Ascending aorta (tissue), 2 donors: ENCODE measurements at regions not wholly inside any gene's neighbourhood (a gene's known extent, or its start where the extent isn't known, plus 50 kb on each side); places are given as distances from the start of the nearest gene placed in this dataset.

Source experiments
- DNase-seq, 2 donors: peaks; one replicate each; pipeline ENCODE4 v3.0.0-alpha.2; 2019; ENCODE audit warnings: low spot score in 2 of 2
- H3K27ac ChIP-seq, 2 donors: fragments of 200-600 bp; sonication (generic); one replicate each; pipeline ENCODE4 v1.5.1; 2016 to 2017; ENCODE audit warnings: mild to moderate bottlenecking in 1 of 2
- H3K27me3 ChIP-seq: fragments of 200-600 bp; sonication (generic); one replicate; pipeline ENCODE4 v1.5.1; 2017
- H3K36me3 ChIP-seq, 2 donors: fragments of 200-600 bp; sonication (generic); one replicate each; pipeline ENCODE4 v1.5.1; 2016
- H3K4me1 ChIP-seq, 2 donors: fragments of 200-600 bp; sonication (generic); one replicate each; pipeline ENCODE4 v1.5.1; 2016 to 2017; ENCODE audit warnings: mild to moderate bottlenecking in 1 of 2
- H3K4me3 ChIP-seq, 2 donors: fragments of 200-600 bp; sonication (generic); one replicate each; pipeline ENCODE4 v1.5.1; 2016 to 2017; ENCODE audit warnings: mild to moderate bottlenecking in 1 of 2
- H3K9me3 ChIP-seq, 2 donors: fragments of 200-600 bp; sonication (generic); one replicate each; pipeline ENCODE4 v1.5.1; 2016
- intact Hi-C: fragments of 100-400 bp; cut with DNase I; formaldehyde crosslinking; loops from one replicate; pipeline ENCODE4 v1.15.1; 2023
- TF ChIP-seq, protein P1 (sequence below), 3 experiments: fragments of 200-600 bp in 2 of 3; fragments of 450-650 bp in 1 of 3; sonication (generic) in 2 of 3; IDR thresholded peaks; one replicate each; pipeline ENCODE4 v1.5.1; 2016 to 2019; ENCODE audit warnings: antibody characterized with exemption in 3 of 3, mild to moderate bottlenecking in 1 of 3, moderate library complexity in 1 of 3

DNA sequence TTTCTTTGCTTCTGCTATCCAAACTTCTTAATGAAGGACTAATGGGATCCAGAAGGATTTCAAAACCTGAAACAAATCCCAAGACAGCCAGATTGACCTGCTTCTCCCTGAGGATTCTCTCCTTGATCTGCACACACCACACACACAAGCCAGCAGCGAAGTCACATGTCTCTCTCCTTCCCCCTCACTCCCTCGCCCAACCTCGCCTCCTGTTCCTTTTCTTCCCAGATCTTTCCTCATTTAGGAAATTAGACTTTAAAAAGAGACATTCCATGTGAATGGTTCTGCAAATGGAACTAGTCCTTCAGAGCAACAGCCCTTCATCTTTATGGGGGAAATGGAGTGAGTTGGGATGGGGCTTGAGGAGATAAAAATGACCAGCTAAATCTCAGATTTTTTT, 639.1 kb upstream of the SETBP1 start:
- no peaks in the 10 kb centered on the region for H3K4me1 ChIP-seq
- no peak for DNase-seq
- no peak overlapping the region for H3K4me3 ChIP-seq
- TF ChIP-seq, protein P1, sequence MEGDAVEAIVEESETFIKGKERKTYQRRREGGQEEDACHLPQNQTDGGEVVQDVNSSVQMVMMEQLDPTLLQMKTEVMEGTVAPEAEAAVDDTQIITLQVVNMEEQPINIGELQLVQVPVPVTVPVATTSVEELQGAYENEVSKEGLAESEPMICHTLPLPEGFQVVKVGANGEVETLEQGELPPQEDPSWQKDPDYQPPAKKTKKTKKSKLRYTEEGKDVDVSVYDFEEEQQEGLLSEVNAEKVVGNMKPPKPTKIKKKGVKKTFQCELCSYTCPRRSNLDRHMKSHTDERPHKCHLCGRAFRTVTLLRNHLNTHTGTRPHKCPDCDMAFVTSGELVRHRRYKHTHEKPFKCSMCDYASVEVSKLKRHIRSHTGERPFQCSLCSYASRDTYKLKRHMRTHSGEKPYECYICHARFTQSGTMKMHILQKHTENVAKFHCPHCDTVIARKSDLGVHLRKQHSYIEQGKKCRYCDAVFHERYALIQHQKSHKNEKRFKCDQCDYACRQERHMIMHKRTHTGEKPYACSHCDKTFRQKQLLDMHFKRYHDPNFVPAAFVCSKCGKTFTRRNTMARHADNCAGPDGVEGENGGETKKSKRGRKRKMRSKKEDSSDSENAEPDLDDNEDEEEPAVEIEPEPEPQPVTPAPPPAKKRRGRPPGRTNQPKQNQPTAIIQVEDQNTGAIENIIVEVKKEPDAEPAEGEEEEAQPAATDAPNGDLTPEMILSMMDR (IDR thresholded peaks at IDR 0.05), result no peak
- H3K27me3 ChIP-seq, result no peaks in the 10 kb centered on the region
- H3K9me3 ChIP-seq, result no peaks in the 10 kb centered on the region
- no peaks in the 10 kb centered on the region for H3K36me3 ChIP-seq
- H3K27ac ChIP-seq, result no peak overlapping the region
- intact Hi-C loops, result no loop called here

DNA sequence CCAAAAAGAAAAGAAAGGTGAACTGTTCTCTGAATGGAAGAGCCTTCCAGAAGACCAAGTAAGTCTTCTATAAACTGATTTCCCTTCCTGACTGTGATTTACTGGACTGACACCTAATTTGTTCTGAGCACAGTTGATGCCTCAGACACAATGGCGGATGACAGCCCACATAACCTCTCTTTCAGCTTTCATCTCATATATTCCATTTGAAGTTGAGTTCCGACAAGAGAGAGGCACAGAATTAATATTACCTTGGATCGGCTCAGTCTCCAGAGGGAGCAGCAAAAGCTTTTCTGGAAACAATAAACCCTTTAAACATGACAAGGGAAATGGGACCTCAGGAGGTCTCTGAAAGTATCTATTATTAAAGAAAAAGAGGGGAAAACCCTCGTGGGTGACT, 638.7 kb upstream of the SETBP1 start:
- Histone ChIP-seq H3K9me3 (no peaks in the 10 kb centered on the region), H3K4me3 (no peak overlapping the region), H3K27ac (no peak overlapping the region), H3K27me3 (no peaks in the 10 kb centered on the region), H3K36me3 (no peaks in the 10 kb centered on the region), H3K4me1 (no peaks in the 10 kb centered on the region)
- no peak for DNase-seq
- intact Hi-C loops, result no loop called here
- TF ChIP-seq, protein P1 (IDR thresholded peaks at IDR 0.05), result no peak

DNA sequence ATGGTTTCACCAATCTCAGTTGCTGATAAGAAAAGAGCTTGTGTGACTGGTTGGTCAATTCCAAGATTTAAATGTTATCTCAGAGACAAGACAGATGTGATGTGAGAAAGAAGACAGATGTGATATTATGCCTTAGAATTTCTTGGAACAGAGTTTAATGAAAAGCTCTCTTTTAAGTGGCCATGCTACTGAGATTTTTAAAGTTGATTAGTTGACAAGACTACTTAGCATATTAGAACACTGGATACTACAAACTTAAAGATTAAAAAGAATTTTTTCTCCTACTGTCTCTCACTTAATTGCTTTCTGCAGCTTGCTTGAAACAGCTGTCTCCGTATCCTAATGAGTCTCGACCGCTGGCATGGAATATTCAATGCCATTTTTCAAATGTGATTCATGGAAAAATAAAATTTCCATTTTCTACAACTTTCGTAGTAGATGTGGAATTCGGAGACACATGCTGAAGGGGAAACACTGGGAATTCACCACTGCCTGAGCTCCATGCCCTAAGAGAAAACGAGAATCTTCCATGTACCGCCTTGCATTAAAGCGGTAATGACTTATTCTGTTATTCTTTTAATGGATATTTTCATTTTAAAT, 634.2 kb upstream of the SETBP1 start:
- Histone ChIP-seq H3K27me3 (no peaks in the 10 kb centered on the region), H3K4me1 (no peaks in the 10 kb centered on the region), H3K27ac (no peak overlapping the region), H3K4me3 (no peak overlapping the region), H3K9me3 (no peaks in the 10 kb centered on the region), H3K36me3 (no peaks in the 10 kb centered on the region)
- TF ChIP-seq, protein P1 (IDR thresholded peaks at IDR 0.05), result no peak
- no peak for DNase-seq
- intact Hi-C loops, result no loop called here

DNA sequence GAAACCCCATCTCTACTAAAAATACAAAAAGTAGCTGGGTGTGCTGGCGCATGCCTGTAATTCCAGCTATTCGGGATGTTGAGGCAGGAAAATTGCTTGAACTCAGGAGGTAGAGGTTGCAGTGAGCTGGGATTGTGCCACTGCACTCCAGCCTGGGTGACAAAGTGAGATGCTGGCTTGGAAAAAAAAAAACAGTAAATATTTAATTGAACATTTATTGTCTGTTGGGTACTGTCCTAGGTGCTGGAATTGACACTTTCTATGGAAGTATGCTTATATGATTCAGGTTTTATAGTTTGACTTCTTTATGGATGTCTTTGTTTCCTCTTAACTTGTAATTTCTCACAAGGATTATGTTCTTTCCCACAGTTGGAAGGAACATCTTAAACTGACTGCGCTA, 633.1 kb upstream of the SETBP1 start:
- intact Hi-C loops, result no loop called here
- Histone ChIP-seq H3K4me1 (no peaks in the 10 kb centered on the region), H3K27me3 (no peaks in the 10 kb centered on the region), H3K4me3 (no peak overlapping the region), H3K36me3 (no peaks in the 10 kb centered on the region), H3K9me3 (no peaks in the 10 kb centered on the region), H3K27ac (no peak overlapping the region)
- TF ChIP-seq, protein P1 (IDR thresholded peaks at IDR 0.05), result no peak
- no peak for DNase-seq

DNA sequence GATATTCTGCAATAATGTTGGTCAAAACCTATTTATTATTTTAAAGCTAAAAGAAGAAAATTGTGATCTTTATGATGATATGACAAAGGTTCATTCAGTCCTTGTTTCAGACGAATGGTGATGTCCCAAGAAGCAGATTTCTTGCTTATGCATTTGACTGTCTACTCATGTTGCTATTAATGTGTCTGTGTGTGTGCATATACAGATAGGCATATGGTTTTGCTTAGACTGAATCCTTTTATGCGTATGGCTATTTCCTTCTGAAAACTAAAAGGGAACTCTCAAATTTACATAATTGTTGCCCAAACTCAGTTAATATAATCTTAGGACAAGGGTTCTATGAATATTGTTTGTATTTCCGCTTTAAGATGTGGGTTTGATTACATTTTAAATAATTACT, 632.3 kb upstream of the SETBP1 start:
- Histone ChIP-seq H3K27me3 (no peaks in the 10 kb centered on the region), H3K9me3 (no peaks in the 10 kb centered on the region), H3K4me1 (no peaks in the 10 kb centered on the region), H3K4me3 (no peak overlapping the region), H3K27ac (no peak overlapping the region), H3K36me3 (no peaks in the 10 kb centered on the region)
- DNase-seq, result no peak
- intact Hi-C loops, result no loop called here
- TF ChIP-seq, protein P1 (IDR thresholded peaks at IDR 0.05), result no peak

DNA sequence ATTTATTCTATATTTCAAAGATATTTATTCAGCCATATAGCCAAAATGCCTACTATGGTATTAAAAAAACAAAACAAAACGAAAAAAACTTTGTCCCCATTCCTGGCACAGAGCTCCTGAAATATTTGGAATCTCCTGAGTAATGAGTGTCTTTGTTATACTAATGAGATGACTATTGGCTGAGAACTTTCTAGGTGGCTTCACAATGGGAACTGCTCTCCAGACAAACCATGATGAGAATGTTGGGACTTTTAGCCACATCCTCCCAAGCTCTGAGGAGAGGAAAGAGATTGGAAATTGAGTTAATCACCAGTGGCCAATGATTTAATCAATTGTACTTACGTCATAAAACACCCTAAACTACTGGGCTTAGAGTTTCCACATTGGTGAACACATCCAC, 631.8 kb upstream of the SETBP1 start:
- H3K27me3 ChIP-seq, result no peaks in the 10 kb centered on the region
- H3K4me3 ChIP-seq, result no peak overlapping the region
- TF ChIP-seq, protein P1 (IDR thresholded peaks at IDR 0.05), result no peak
- H3K27ac ChIP-seq, result no peak overlapping the region
- no peak for DNase-seq
- no peaks in the 10 kb centered on the region for H3K36me3 ChIP-seq
- H3K4me1 ChIP-seq, result no peaks in the 10 kb centered on the region
- intact Hi-C loops, result no loop called here
- H3K9me3 ChIP-seq, result no peaks in the 10 kb centered on the region
